HepG2 (cell line): ENCODE measurements at regions not wholly inside any gene's neighbourhood (a gene's known extent, or its start where the extent isn't known, plus 50 kb on each side); places are given as distances from the start of the nearest gene placed in this dataset.

Source experiments
- ATAC-seq: fragments of 200-7000 bp; cut with Tn5 transposase; 3 replicates; pipeline ENCODE4 v1.9.1; 2020; ENCODE audit warnings: mild to moderate bottlenecking, moderate library complexity
- BruUV-seq: library from RNA; stranded (reverse); fragments of 400-500 nt; replicated peaks from 2 replicates; lab custom pipeline; 2021; lab: Mats Ljungman, UMichigan
- CTCF ChIA-PET: fragments of 300-600 bp; formaldehyde crosslinking; extraction: SDS; loops from one replicate; lab custom pipeline; 2021; ENCODE audit warnings: low total read pairs, inconsistent platforms, low intra/inter-chr PET ratio; lab: Yijun Ruan, JAX
- POLR2A ChIA-PET: fragments of 350-600 bp; sonication (Branson Sonifier 250); formaldehyde crosslinking; loops from one replicate; lab custom pipeline; 2020; ENCODE audit warnings: antibody characterized with exemption, inconsistent platforms; lab: Yijun Ruan, JAX
- DNase-seq: peaks from one replicate; pipeline ENCODE4 v3.0.0-alpha.2; 2015; ENCODE audit warnings: low spot score
- FAIRE-seq: peaks from 3 replicates; lab custom pipeline; 2011; peaks lifted over from hg19 to GRCh38; lab: Jason Lieb, UNC
- H2AFZ ChIP-seq: one replicate; pipeline ENCODE4 v1.6.1; 2011; ENCODE audit warnings: low read length, inconsistent platforms
- H3K27ac ChIP-seq: fragments of 300-600 bp; 3 replicates; pipeline ENCODE4 v1.8.0; 2011; ENCODE audit warnings: mixed run types, mild to moderate bottlenecking, mixed read lengths, low read length, inconsistent platforms; ENCODE audit not compliant: insufficient read depth; ENCODE audit errors: extremely low read length
- H3K27me3 ChIP-seq, 2 experiments: fragments of 200-600 bp in 1 of 2; 2 replicates in 1 of 2; 3 replicates in 1 of 2; pipeline versions ENCODE4 v1.6.0 to v1.8.0; 2011; ENCODE audit warnings: low read length in 2 of 2, mild to moderate bottlenecking in 2 of 2, moderate library complexity in 2 of 2, inconsistent platforms in 1 of 2; ENCODE audit not compliant: insufficient read depth in 2 of 2, control insufficient read depth in 1 of 2
- H3K36me3 ChIP-seq, 2 experiments: fragments of 200-600 bp in 1 of 2; replicated peaks in 1 of 2; 2 replicates in 1 of 2; 3 replicates in 1 of 2; pipeline versions ENCODE4 v1.5.1 to v1.8.0; 2011; ENCODE audit warnings: low read length in 2 of 2, inconsistent platforms in 1 of 2; ENCODE audit not compliant: insufficient read depth in 2 of 2, control insufficient read depth in 1 of 2
- H3K4me1 ChIP-seq: 2 replicates; pipeline ENCODE4 v1.5.1; 2012; ENCODE audit warnings: low read length, inconsistent platforms; ENCODE audit not compliant: insufficient read depth
- H3K4me2 ChIP-seq: 2 replicates; pipeline ENCODE4 v1.6.0; 2011; ENCODE audit warnings: low read depth, low read length, inconsistent platforms
- H3K4me3 ChIP-seq, 3 experiments: fragments of 200-600 bp in 1 of 3; sonication (generic), shearing (Covaris generic) in 1 of 3; replicated peaks in 1 of 3; 2 replicates each; pipeline ENCODE4 v1.5.1; 2011 to 2016; ENCODE audit warnings: low read length in 3 of 3, inconsistent platforms in 2 of 3, low read depth in 2 of 3, mild to moderate bottlenecking in 2 of 3, control low read depth in 1 of 3, mixed read lengths in 1 of 3; ENCODE audit not compliant: insufficient read depth in 1 of 3
- H3K79me2 ChIP-seq: one replicate; pipeline ENCODE4 v1.6.1; 2011; ENCODE audit warnings: low read length, inconsistent platforms; ENCODE audit not compliant: insufficient read depth
- H3K9ac ChIP-seq: 2 replicates; pipeline ENCODE4 v1.6.0; 2011; ENCODE audit warnings: mild to moderate bottlenecking, low read depth, low read length, inconsistent platforms; ENCODE audit not compliant: insufficient read depth
- H3K9me3 ChIP-seq: 2 replicates; pipeline ENCODE4 v1.5.1; 2012; ENCODE audit warnings: mild to moderate bottlenecking, low read length
- H4K20me1 ChIP-seq: 2 replicates; pipeline ENCODE4 v1.6.0; 2011; ENCODE audit warnings: inconsistent platforms, mild to moderate bottlenecking, low read length, moderate library complexity; ENCODE audit not compliant: insufficient read depth
- AGO2 ChIP-seq: fragments of 200-400 bp; formaldehyde crosslinking; optimal IDR thresholded peaks from 2 replicates; pipeline ENCODE3; 2017; ENCODE audit warnings: mild to moderate bottlenecking, low read depth, low read length, moderate library complexity
- ARNT2 ChIP-seq: sonication (generic); formaldehyde crosslinking; IDR thresholded peaks from 2 replicates; pipeline ENCODE4 v1.8.0; 2022; ENCODE audit warnings: mild to moderate bottlenecking, low read depth, missing genetic modification reagents, moderate library complexity
- ATM ChIP-seq: fragments of 450-650 bp; IDR thresholded peaks from 2 replicates; pipeline ENCODE4 v1.7.1; 2017; ENCODE audit warnings: mild to moderate bottlenecking, borderline replicate concordance
- FOXJ3 ChIP-seq: sonication (generic); formaldehyde crosslinking; IDR thresholded peaks from 2 replicates; pipeline ENCODE4 v1.4.0; 2020; ENCODE audit warnings: missing genetic modification reagents, mild to moderate bottlenecking, borderline replicate concordance
- HNRNPH1 ChIP-seq: fragments of 200-400 bp; formaldehyde crosslinking; optimal IDR thresholded peaks from 2 replicates; pipeline ENCODE3; 2017; ENCODE audit warnings: mild to moderate bottlenecking, low read depth, low read length
- KAT2B ChIP-seq: fragments of 150-350 bp; IDR thresholded peaks from 2 replicates; pipeline ENCODE4 v1.6.1; 2014; ENCODE audit warnings: low read depth, low read length, borderline replicate concordance
- MAFF ChIP-seq: IDR thresholded peaks from 2 replicates; pipeline ENCODE4 v1.6.1; 2011; ENCODE audit warnings: low read depth, low read length, improper control_type of control experiment
- MAFK ChIP-seq, 2 experiments: IDR thresholded peaks in 1 of 2; conservative IDR thresholded peaks in 1 of 2; 2 replicates each; pipeline ENCODE4 v1.6.1; 2011; ENCODE audit warnings: improper control_type of control experiment in 2 of 2, low read length in 2 of 2
- MTA3 ChIP-seq: sonication (generic); formaldehyde crosslinking; IDR thresholded peaks from 2 replicates; pipeline ENCODE4 v1.4.0; 2020; ENCODE audit warnings: missing genetic modification reagents
- ZBTB8A ChIP-seq: sonication (generic); formaldehyde crosslinking; IDR thresholded peaks from 2 replicates; pipeline ENCODE4 v1.4.0; 2020; ENCODE audit warnings: mild to moderate bottlenecking, low read depth, missing genetic modification reagents, borderline replicate concordance
- ZMYM4 ChIP-seq: sonication (generic); formaldehyde crosslinking; IDR thresholded peaks from 2 replicates; pipeline ENCODE4 v1.8.1; 2023; ENCODE audit warnings: mild to moderate bottlenecking, missing genetic modification reagents
- ZNF34 ChIP-seq: sonication (generic); formaldehyde crosslinking; IDR thresholded peaks from 2 replicates; pipeline ENCODE4 v1.4.0; 2020; ENCODE audit warnings: mild to moderate bottlenecking, missing genetic modification reagents, borderline replicate concordance
- WGBS: methylation state at CpG from one replicate; pipeline ENCODE4 v1.1.6; 2017; ENCODE audit warnings: low lambda C conversion rate; 5-methylcytosine and 5-hydroxymethylcytosine counted together
- in situ Hi-C: cut with HindIII; loops from 2 replicates; pipeline ENCODE4 v1.10.0; 2017; ENCODE audit warnings: low pct_unique_long_range_greater_than_20kb; ENCODE audit not compliant: extremely low pct_ligation_motif_present
- intact Hi-C: fragments of 100-400 bp; cut with micrococcal nuclease; formaldehyde crosslinking; loops from one replicate; pipeline ENCODE4 v1.10.0; 2022; ENCODE audit not compliant: unreplicated experiment
- TF ChIP-seq, protein P1 (sequence below): sonication (generic); formaldehyde crosslinking; IDR thresholded peaks from 2 replicates; pipeline ENCODE4 v1.5.0; 2020; ENCODE audit warnings: mild to moderate bottlenecking, missing genetic modification reagents
- TF ChIP-seq, protein P2 (sequence below): sonication (generic); formaldehyde crosslinking; IDR thresholded peaks from 2 replicates; pipeline ENCODE4 v1.5.1; 2020; ENCODE audit warnings: mild to moderate bottlenecking, missing genetic modification reagents

DNA sequence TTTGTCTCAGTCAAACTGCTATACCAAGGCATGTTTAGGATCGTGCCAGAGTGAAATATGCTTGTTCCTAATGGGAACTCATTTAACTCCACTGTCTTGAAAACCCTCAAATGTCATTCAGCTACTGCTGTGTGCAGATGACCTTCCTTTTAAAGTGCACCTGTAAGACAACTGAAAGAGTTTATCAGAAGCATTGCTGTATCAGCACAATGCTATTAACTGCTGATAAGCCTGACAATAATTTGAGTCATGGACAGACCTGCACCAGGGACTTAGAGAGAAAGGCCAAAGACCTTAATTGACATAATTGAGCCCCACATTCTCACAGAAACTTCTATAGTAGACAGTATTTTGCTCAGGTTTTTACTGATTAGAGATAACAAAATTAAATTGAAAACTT, 557.9 kb downstream of the DIPK2A start:
- H3K4me1 ChIP-seq, result no peaks in the 10 kb centered on the region
- no TSS peak for BruUV-seq
- H3K36me3 ChIP-seq, result no peaks in the 10 kb centered on the region
- no peak overlapping the region for H3K4me3 ChIP-seq
- H3K27me3 ChIP-seq, result no peaks in the 10 kb centered on the region
- H3K79me2 ChIP-seq, result no peaks in the 10 kb centered on the region
- WGBS, result 0% methylated on average over 1 of the region's 1 CpG
- TF ChIP-seq ZBTB8A (CRISPR knock-in tag) (no peak), MAFK (conservative IDR thresholded peaks at IDR 0.05 in 1 of 2, IDR thresholded peaks at IDR 0.05 in 1 of 2; ENCODE audit: low read length in 2 of 2) (peak; percentile 54 to 56), ATM (no peak), AGO2 (no peak), MAFF (peak; percentile 46; the same call in 1 of the 2 replicates)
- TF ChIP-seq, protein P1, sequence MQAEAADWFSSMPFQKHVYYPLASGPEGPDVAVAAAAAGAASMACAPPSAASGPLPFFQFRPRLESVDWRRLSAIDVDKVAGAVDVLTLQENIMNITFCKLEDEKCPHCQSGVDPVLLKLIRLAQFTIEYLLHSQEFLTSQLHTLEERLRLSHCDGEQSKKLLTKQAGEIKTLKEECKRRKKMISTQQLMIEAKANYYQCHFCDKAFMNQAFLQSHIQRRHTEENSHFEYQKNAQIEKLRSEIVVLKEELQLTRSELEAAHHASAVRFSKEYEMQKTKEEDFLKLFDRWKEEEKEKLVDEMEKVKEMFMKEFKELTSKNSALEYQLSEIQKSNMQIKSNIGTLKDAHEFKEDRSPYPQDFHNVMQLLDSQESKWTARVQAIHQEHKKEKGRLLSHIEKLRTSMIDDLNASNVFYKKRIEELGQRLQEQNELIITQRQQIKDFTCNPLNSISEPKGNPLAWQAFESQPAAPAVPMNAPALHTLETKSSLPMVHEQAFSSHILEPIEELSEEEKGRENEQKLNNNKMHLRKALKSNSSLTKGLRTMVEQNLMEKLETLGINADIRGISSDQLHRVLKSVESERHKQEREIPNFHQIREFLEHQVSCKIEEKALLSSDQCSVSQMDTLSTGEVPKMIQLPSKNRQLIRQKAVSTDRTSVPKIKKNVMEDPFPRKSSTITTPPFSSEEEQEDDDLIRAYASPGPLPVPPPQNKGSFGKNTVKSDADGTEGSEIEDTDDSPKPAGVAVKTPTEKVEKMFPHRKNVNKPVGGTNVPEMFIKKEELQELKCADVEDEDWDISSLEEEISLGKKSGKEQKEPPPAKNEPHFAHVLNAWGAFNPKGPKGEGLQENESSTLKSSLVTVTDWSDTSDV (CRISPR knock-in tag), result no peak
- TF ChIP-seq, all 625 proteins: peak for 2
- Histone ChIP-seq H3K9ac (no peak overlapping the region), H3K4me2 (no peak overlapping the region), H3K9me3 (no peaks in the 10 kb centered on the region), H2AFZ (no peak overlapping the region), H4K20me1 (no peaks in the 10 kb centered on the region), H3K27ac (no peak overlapping the region)
- ChIA-PET POLR2A (no interaction called here), CTCF (no interaction called here)
- ATAC-seq (no peak), DNase-seq (no peak), FAIRE-seq (no peak)
- in situ Hi-C loops (no loop called here), intact Hi-C loops (no loop called here)

DNA sequence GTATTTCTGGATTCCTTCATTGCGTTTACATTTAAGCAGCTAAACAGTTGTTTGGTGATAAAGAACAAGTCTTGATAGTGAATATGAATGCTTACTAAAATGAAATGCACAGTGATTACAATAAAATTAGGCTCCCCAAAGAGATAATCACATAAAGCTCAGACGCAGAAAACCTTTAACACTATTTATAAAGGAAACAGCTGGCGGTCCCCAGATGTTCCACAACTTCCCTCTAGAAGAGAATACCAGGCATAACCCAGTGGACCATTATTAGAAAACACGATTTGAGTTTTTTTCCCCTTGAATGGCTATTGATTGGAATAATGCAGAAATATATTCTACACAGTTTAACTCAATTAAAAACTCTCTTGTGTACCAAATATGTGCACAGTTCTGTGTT, 573.2 kb downstream of the DIPK2A start:
- no peaks in the 10 kb centered on the region for H3K36me3 ChIP-seq
- H3K27ac ChIP-seq, result no peak overlapping the region
- no peak for FAIRE-seq
- H3K9ac ChIP-seq, result no peak overlapping the region
- in situ Hi-C loops, result no loop called here
- H3K9me3 ChIP-seq, result no peaks in the 10 kb centered on the region
- H3K4me3 ChIP-seq, result no peak overlapping the region
- intact Hi-C loops, result no loop called here
- no peaks in the 10 kb centered on the region for H3K27me3 ChIP-seq
- WGBS, result 2% methylated on average over 4 of the region's 4 CpGs
- H2AFZ ChIP-seq, result no peak overlapping the region
- ChIA-PET CTCF (no interaction called here), POLR2A (no interaction called here)
- no peaks in the 10 kb centered on the region for H3K79me2 ChIP-seq
- no peak overlapping the region for H3K4me2 ChIP-seq
- no peak for ATAC-seq
- no peaks in the 10 kb centered on the region for H3K4me1 ChIP-seq
- no peak for TF ChIP-seq ZMYM4 (CRISPR knock-in tag)
- TF ChIP-seq KAT2B, result no peak
- TF ChIP-seq ZNF34 (CRISPR knock-in tag), result no peak
- no peak for TF ChIP-seq FOXJ3 (CRISPR knock-in tag)
- no peak for TF ChIP-seq MTA3
- no peak for TF ChIP-seq HNRNPH1
- TF ChIP-seq ARNT2 (CRISPR knock-in tag), result no peak
- TF ChIP-seq, protein P2, sequence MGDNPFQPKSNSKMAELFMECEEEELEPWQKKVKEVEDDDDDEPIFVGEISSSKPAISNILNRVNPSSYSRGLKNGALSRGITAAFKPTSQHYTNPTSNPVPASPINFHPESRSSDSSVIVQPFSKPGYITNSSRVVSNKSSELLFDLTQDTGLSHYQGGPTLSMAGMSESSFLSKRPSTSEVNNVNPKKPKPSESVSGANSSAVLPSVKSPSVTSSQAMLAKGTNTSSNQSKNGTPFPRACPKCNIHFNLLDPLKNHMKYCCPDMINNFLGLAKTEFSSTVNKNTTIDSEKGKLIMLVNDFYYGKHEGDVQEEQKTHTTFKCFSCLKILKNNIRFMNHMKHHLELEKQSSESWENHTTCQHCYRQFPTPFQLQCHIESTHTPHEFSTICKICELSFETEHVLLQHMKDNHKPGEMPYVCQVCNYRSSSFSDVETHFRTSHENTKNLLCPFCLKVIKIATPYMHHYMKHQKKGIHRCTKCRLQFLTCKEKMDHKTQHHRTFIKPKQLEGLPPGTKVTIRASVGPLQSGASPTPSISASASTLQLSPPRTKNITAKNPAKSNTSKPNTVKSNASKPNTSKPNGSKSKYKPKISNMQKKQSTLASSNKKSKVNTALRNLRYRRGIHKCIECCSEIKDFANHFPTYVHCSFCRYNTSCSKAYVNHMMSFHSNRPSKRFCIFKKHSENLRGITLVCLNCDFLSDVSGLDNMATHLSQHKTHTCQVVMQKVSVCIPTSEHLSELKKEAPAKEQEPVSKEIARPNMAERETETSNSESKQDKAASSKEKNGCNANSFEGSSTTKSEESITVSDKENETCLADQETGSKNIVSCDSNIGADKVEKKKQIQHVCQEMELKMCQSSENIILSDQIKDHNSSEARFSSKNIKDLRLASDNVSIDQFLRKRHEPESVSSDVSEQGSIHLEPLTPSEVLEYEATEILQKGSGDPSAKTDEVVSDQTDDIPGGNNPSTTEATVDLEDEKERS, result no peak
- TF ChIP-seq, all 625 proteins: peak for 0
- BruUV-seq, result no TSS peak
- H4K20me1 ChIP-seq, result no peaks in the 10 kb centered on the region
- DNase-seq, result no peak
